ENCODE measurements at regions not wholly inside any gene's neighbourhood (a gene's known extent, or its start where the extent isn't known, plus 50 kb on each side); places are given as distances from the start of the nearest gene placed in this dataset.
"Not testable (repeated sequence)": the region's sequence is repeated elsewhere in the genome, so short reads cannot be mapped to it uniquely, and the experiment has no call there.

GRCh38 chr7:131922948-131923347, 366.5 kb upstream of the PODXL start:
- not testable (repeated sequence) for TF ChIP-seq CTCF (conservative IDR thresholded peaks at IDR 0.05; ENCODE audit: low read depth, low read length); EZH2 (IDR thresholded peaks at IDR 0.05; ENCODE audit: low read length, unreplicated experiment); EZH2phosphoT487 (IDR thresholded peaks at IDR 0.05; ENCODE audit: borderline replicate concordance, low read length)
